22Rv1 (cell line): ENCODE measurements at regions not wholly inside any gene's neighbourhood (a gene's known extent, or its start where the extent isn't known, plus 50 kb on each side); places are given as distances from the start of the nearest gene placed in this dataset.

Source experiments
- ZFX ChIP-seq: fragments of 450-650 bp; IDR thresholded peaks from 2 replicates; pipeline ENCODE4 v1.6.1; 2017; ENCODE audit warnings: antibody characterized with exemption, borderline replicate concordance
- TF ChIP-seq, protein P1 (sequence below): fragments of 450-650 bp; IDR thresholded peaks from 2 replicates; pipeline ENCODE4 v1.5.1; 2017; ENCODE audit warnings: mild to moderate bottlenecking

DNA sequence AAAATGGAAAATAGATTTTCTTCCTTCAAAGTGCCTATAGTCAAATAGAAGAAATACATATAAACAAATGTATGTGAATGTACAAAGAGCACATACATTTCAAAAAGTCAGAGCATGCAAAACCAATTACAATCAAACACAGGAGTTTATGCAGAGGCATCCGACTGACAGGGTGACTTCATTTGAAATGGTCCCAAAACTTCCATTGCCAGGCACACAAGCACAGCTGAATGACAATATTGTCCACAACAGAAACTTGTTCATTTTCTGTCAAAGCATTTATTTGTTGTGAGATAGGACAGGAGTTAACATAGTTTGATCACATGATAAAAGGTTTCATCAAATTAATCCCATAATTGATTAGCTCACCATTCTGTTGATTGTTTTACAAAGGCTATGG lies 96.4 kb upstream of the TTC29 start:
- TF ChIP-seq, protein P1, sequence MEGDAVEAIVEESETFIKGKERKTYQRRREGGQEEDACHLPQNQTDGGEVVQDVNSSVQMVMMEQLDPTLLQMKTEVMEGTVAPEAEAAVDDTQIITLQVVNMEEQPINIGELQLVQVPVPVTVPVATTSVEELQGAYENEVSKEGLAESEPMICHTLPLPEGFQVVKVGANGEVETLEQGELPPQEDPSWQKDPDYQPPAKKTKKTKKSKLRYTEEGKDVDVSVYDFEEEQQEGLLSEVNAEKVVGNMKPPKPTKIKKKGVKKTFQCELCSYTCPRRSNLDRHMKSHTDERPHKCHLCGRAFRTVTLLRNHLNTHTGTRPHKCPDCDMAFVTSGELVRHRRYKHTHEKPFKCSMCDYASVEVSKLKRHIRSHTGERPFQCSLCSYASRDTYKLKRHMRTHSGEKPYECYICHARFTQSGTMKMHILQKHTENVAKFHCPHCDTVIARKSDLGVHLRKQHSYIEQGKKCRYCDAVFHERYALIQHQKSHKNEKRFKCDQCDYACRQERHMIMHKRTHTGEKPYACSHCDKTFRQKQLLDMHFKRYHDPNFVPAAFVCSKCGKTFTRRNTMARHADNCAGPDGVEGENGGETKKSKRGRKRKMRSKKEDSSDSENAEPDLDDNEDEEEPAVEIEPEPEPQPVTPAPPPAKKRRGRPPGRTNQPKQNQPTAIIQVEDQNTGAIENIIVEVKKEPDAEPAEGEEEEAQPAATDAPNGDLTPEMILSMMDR: no peak
- no peak for TF ChIP-seq ZFX
